Stimulated activated CD4-positive, alpha-beta T cell treated with anti-CD3 and anti-CD28 coated beads, Interleukin-15, amount 100 ng/mL, for 48 hours (primary cell): ENCODE measurements at regions not wholly inside any gene's neighbourhood (a gene's known extent, or its start where the extent isn't known, plus 50 kb on each side); places are given as distances from the start of the nearest gene placed in this dataset.

ENCODE experiments used
- DNase-seq, 2 donors: peaks; one replicate each; pipeline ENCODE4 v3.0.0-alpha.2; 2020; ENCODE audit warnings: low read depth in 2 of 2

DNA sequence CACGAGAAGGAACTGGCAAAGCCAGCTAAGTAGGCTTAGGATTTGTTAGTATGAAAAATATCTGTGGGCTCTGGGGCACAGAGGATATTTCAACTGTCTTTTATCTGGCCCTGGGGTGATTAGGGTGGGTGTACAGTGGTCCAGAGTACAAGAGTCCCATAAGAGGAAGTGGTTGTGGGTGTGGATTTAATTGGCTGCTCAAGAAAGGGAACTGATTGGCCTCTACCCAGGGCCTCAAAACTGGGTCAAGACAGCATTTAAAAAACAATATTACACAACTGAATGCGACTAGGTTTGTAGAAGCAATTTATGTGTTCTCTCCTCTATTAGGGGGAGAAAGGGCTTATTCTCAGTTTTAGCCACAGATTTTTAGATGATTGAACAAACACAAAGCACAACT lies 1353.4 kb upstream of the WWC1 start:
- DNase-seq: no peak

DNA sequence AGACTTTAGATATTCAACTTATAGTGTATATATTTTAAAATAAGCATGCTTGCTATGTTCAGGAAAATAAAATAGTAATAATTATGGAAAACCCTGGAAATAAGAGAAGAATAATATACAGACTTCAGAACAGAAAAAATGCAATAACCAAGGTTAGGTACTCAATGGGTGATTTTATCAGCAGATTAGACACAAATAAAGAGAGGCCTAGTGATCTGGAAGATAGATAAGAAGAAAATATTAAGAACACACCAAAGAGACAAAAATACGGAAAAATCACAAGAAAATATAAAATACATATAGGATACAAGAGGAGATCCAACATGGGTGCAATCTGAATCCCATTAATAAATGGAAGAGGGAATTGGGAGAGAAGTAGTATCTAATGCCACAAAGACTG lies 1348.5 kb upstream of the WWC1 start:
- DNase-seq: no peak

DNA sequence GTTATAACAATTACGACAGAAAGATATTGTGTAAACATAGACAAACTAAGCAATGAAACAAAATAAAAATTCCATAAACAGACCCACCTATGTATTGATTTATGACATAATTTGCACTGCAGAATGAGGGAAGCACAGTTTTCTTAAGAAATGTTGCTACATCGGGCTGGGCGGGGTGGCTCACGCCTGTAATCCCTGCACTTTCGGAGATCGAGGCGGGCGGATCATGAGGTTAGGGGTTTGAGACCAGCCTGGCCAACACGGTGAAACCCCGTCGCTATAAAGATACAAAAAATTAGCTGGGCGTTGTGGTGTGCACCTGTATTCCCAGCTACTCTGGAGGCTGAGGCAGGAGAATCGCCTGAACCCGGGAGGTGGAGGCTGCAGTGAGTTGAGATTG lies 1344.4 kb upstream of the WWC1 start:
- DNase-seq: no peak

- DNase-seq: no peak
These were observed 1342.8 kb upstream of the WWC1 start for GRCh38 chr5:166948679-166949078.

GRCh38 chr5:166952048-166952447 lies 1339.4 kb upstream of the WWC1 start:
- DNase-seq: no peak

DNA sequence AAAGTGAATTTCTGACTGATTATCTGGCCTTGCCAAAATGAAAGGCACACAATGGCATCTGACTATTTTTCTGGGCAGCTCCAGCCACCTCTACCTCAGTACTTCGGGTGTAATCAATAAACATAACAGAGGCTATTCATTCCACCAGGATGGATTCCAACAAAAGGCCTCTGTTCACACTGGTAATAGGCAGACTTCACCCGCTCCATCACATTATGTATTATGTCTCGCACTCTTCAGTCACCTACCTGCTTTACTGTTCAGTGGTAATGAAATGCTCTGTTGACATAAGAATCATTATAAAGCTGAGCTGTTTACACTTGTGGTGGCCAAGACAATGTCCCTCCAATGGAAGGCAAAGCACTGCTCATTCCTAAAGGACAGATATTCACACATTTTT lies 1333.7 kb upstream of the WWC1 start:
- no peak for DNase-seq

DNA sequence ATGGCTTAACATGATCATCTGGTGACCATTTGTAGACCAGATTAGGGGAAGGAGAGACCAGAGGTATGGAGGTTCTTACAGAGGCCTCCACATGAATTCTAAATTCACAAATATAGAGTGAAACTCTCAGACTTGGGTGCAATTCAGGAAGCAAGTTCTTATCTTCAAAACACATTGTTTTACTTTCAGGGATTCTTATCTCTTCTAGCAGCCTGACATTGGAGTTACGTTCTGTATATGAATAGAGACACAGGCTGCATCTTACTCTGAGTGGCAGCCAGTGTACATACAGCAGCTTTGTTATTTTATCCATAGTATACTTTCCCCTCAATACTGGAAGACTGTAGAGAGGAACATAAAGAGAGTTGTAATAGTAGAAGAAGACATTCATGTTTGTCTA lies 1331.7 kb upstream of the WWC1 start:
- no peak for DNase-seq

- DNase-seq: no peak
These were observed 1330.4 kb upstream of the WWC1 start for GRCh38 chr5:166961028-166961427.

- DNase-seq: no peak
These were observed 1329.5 kb upstream of the WWC1 start for GRCh38 chr5:166961913-166962312.

GRCh38 chr5:166962461-166962860 lies 1329.0 kb upstream of the WWC1 start:
- no peak for DNase-seq

DNA sequence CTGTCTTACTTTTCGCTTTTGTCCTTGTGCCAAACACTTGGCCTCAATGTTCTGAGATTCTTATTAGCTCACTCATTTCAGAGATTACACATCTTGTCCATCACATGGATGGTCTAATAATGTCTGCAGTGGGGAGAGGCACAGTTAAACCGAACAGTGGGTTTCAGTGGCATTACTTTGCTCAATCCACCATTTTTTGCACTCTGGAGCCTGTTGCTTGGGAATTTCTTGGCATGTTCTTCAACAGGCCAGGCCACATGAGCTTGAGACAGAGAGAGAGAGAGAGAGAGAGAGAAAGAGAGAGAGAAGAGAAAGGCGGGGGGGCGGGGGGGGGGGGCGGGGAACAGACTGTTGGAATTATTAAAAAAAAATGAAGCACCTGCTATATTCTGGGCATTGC lies 1327.8 kb upstream of the WWC1 start:
- no peak for DNase-seq

GRCh38 chr5:166977911-166978422 lies 1313.5 kb upstream of the WWC1 start:
- no peak for DNase-seq

DNA sequence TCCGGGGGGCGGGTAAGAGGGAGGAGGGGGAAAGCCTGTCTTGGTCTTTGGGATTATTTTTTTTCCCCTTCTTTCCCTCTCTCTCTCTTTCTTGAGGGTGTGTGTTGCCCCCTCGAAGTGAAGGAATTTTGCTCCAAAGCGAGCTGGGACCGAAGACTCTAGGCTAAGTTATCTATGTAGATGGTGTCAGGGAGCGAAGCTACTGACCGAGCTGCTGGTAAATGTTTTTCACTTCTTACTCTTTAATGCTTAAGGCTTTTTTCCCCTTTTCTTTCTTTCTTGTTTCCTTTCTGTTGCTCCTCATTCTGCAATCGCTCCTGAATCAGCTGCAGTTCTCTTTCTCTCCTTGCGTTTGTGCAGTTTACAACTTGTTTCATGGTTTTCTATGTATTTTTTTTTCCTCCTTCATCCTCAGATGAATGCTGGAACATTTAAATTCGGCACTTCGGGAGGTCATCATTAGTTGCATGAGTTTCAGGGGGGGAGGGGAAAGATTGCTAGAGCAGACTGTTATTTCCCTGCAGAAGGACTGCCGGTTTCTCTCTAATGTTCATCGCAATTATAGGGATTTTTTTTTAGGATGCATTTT lies 1312.0 kb upstream of the WWC1 start:
- no peak for DNase-seq

GRCh38 chr5:166980666-166981065 lies 1310.8 kb upstream of the WWC1 start:
- no peak for DNase-seq

DNA sequence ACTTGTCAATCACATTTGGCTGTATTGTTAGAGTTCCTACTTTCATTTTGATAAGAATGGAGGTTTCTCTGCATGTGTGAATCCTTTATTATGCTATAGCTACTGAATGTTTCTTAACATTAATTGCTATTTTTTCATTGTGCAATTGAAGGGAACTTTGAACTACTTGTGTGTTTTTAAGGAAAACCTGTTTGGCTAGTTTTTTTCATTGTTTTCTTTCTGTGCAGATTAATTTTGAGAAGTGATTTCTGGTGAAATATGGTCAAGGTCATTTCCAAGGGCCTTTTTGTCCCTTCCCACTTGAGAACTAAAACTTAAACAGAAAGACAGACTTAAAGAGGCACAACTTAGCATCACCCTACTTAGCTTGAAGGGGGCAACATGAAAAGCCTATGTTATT lies 1309.2 kb upstream of the WWC1 start:
- no peak for DNase-seq

- no peak for DNase-seq
These were observed 1299.8 kb upstream of the WWC1 start for GRCh38 chr5:166991601-166992000.

DNA sequence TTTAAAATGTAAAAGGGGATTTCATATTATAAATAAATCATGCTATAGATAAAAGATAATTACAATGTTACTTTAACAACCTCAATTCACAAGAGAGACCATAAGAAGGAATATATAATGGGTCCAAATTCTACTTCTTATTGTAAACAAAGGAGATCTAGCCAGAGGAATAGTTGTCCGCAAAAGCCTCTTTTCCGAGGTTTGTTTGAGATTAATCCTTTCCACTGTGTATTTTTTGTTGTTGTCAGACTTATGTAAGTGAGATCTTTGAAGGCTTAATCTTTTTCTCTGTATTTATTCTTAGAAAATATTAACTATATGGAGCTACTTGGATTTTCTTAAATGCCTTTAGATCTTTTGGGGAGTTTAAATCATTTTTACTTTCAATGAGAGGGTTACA lies 1299.3 kb upstream of the WWC1 start:
- no peak for DNase-seq

GRCh38 chr5:166992874-166993722 lies 1298.3 kb upstream of the WWC1 start:
- no peak for DNase-seq

DNA sequence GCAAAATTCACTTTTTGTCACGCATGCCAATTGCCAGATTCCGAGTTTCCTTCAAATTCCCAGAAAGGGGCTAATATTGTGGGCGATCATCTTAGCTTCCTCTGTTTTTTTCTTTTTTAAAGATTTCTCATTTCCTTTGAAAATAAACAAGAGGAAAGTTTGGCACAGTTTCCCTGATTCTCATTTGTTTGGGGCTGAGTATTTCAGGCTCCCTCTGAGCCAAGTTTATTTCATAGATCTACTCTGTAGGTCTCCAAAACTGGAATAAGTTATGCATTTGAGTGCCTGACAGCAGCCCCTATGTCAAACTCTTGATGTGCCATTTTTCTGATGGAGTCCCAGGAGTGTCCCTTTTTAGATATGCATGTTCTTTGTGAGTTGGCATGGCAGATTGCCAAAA lies 1297.2 kb upstream of the WWC1 start:
- no peak for DNase-seq

DNA sequence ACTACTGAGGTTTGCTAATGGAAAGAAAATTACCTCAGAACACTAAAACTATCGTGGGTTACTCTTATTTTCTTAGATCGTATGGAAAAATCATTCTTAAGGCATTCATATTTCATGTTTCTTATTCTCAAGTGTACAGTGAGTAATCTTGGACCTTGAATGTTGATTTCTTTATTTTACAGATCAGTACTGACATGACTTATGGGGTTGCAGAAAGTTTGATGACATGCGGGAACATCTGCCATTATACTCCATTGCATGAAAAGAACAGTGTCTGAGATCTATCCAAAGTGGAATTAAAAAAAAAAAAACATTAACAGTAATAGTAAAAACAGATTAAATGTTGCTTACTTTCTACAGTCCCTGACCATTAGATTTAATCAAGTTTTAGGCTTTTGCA lies 1290.2 kb upstream of the WWC1 start:
- no peak for DNase-seq

- no peak for DNase-seq
These were observed 1282.7 kb upstream of the WWC1 start for GRCh38 chr5:167008705-167009104.

DNA sequence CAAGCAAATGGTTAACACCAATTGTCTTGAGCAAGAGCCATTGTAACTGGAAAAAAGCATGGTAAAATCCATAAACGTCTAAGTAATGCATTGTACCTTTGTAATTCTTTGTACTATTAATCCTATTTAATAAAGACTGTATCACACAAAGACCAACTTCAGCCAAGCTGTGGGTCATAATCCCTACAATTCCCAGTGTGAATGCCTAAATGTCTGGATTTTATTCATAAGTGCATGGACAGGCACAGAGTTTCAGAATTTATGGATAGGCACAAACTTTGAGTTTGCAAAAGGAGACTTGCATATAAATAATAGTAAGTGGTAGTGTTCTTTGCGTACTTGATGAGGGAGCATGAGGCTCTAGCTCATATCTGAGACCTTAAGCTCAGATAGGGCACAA lies 1280.2 kb upstream of the WWC1 start:
- DNase-seq: no peak
